HUES64 (cell line): ENCODE measurements at regions not wholly inside any gene's neighbourhood (a gene's known extent, or its start where the extent isn't known, plus 50 kb on each side); places are given as distances from the start of the nearest gene placed in this dataset.

Source experiments
- H3K27ac ChIP-seq: 2 replicates; pipeline ENCODE4 v1.7.0; 2013; ENCODE audit warnings: low read depth, low read length, inconsistent platforms
- H3K27me3 ChIP-seq: 2 replicates; pipeline ENCODE4 v1.6.1; 2013; ENCODE audit warnings: mild to moderate bottlenecking, low read length; ENCODE audit not compliant: insufficient read depth
- H3K36me3 ChIP-seq: 2 replicates; pipeline ENCODE4 v1.6.1; 2013; ENCODE audit warnings: mild to moderate bottlenecking, low read length; ENCODE audit not compliant: insufficient read depth
- H3K4me1 ChIP-seq: 2 replicates; pipeline ENCODE4 v1.6.1; 2013; ENCODE audit warnings: mild to moderate bottlenecking, low read length, moderate library complexity; ENCODE audit not compliant: insufficient read depth
- H3K4me3 ChIP-seq: 2 replicates; pipeline ENCODE4 v1.5.1; 2013; ENCODE audit warnings: mild to moderate bottlenecking, low read length, moderate library complexity
- H3K9ac ChIP-seq: 2 replicates; pipeline ENCODE4 v1.6.1; 2013; ENCODE audit warnings: mild to moderate bottlenecking, low read depth, low read length
- H3K9me3 ChIP-seq: 2 replicates; pipeline ENCODE4 v1.6.1; 2013; ENCODE audit warnings: low read depth, low read length; ENCODE audit not compliant: insufficient read depth
- WGBS: fragments of 150-250, 120-280 bp; methylation state at CpG from one replicate; pipeline ENCODE4 v1.1.7; 2013; ENCODE audit warnings: missing lambda C conversion rate; 5-methylcytosine and 5-hydroxymethylcytosine counted together

GRCh38 chr12:24411948-24412347, 462.5 kb upstream of the SOX5 start:
- Histone ChIP-seq H3K4me3 (no peak overlapping the region), H3K27me3 (no peaks in the 10 kb centered on the region), H3K9ac (no peak overlapping the region), H3K9me3 (no peaks in the 10 kb centered on the region), H3K27ac (no peak overlapping the region), H3K4me1 (0 out of 2 replicates have a peak, but pooled peaks cover 3% of the 10 kb centered on the region), H3K36me3 (no peaks in the 10 kb centered on the region)
- WGBS = over 99% methylated on average over 8 of the region's 8 CpGs

DNA sequence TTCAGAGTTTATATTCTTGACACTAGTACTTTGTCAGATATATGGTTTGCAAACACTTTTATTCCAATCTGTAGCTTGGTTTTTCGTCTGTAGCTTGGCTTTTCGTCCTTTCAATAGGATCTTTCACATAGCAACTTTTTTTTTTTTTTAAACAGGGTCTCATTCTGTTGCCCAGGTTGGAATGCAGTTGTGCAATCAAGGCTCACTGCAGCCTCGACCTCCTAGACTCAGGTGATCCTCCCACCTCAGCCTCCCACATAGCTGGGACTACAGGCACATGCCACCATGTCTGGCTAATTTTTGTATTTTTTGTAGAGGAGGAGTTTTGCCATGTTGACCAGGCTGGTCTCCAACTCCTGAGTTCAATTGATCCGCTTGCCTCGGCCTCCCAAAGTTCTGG, 460.4 kb upstream of the SOX5 start:
- Histone ChIP-seq H3K27me3 (no peaks in the 10 kb centered on the region), H3K9me3 (no peaks in the 10 kb centered on the region), H3K9ac (no peak overlapping the region), H3K4me3 (no peak overlapping the region), H3K36me3 (no peaks in the 10 kb centered on the region), H3K27ac (no peak overlapping the region), H3K4me1 (0 out of 2 replicates have a peak, but pooled peaks cover 3% of the 10 kb centered on the region)
- WGBS = 87% methylated on average over 5 of the region's 5 CpGs

- H3K36me3 ChIP-seq = no peaks in the 10 kb centered on the region
- H3K4me3 ChIP-seq = no peak overlapping the region
These were observed 458.8 kb upstream of the SOX5 start for GRCh38 chr12:24408305-24408704.

DNA sequence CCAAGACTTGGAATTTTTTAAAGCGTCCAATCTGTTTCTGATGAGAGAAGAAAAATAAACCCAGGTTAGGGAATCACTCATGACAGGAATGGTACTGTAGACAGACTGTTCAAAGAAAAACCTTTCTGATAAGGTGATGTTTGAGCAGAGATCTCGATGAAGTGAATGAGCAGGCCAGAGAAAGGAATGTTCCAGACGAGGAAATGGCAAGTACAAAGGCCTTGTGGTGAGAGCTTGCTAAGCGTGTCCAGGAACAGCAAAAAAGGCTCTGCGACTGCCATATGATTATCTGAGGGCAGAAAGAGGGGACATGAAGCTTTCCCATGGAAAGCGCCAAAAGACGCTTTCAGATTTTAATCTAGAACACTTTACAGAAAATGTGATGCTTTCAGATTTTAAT, 458.4 kb upstream of the SOX5 start:
- H3K27me3 ChIP-seq = no peaks in the 10 kb centered on the region
- no peak overlapping the region for H3K9ac ChIP-seq
- no peaks in the 10 kb centered on the region for H3K9me3 ChIP-seq
- no peaks in the 10 kb centered on the region for H3K36me3 ChIP-seq
- 85% methylated on average over 7 of the region's 7 CpGs for WGBS
- H3K27ac ChIP-seq = no peak overlapping the region
- peaks cover 4% of the 10 kb centered on the region for H3K4me1 ChIP-seq
- H3K4me3 ChIP-seq = no peak overlapping the region

More at GRCh38 chr12:24408305-24408704, 458.8 kb upstream of the SOX5 start:
- no peaks in the 10 kb centered on the region for H3K27me3 ChIP-seq
- peaks cover 4% of the 10 kb centered on the region for H3K4me1 ChIP-seq
- H3K27ac ChIP-seq = no peak overlapping the region
- WGBS = 94% methylated on average over 5 of the region's 5 CpGs
- H3K9me3 ChIP-seq = no peaks in the 10 kb centered on the region
- no peak overlapping the region for H3K9ac ChIP-seq

GRCh38 chr12:24404086-24404815, 454.8 kb upstream of the SOX5 start:
- H3K36me3 ChIP-seq = no peaks in the 10 kb centered on the region
- no peak overlapping the region for H3K9ac ChIP-seq
- no peak overlapping the region for H3K4me3 ChIP-seq
- 92% methylated on average over 6 of the region's 6 CpGs for WGBS
- H3K27ac ChIP-seq = no peak overlapping the region
- no peaks in the 10 kb centered on the region for H3K27me3 ChIP-seq
- H3K9me3 ChIP-seq = no peaks in the 10 kb centered on the region
- H3K4me1 ChIP-seq = peaks cover 10% of the 10 kb centered on the region

- Histone ChIP-seq H3K4me3 (no peak overlapping the region), H3K27me3 (no peaks in the 10 kb centered on the region), H3K4me1 (peaks cover 20% of the 10 kb centered on the region), H3K9ac (no peak overlapping the region), H3K9me3 (no peaks in the 10 kb centered on the region), H3K36me3 (no peaks in the 10 kb centered on the region), H3K27ac (no peak overlapping the region)
- WGBS = 79% methylated on average over 1 of the region's 1 CpG
These were observed 451.1 kb upstream of the SOX5 start for GRCh38 chr12:24400533-24400932.

DNA sequence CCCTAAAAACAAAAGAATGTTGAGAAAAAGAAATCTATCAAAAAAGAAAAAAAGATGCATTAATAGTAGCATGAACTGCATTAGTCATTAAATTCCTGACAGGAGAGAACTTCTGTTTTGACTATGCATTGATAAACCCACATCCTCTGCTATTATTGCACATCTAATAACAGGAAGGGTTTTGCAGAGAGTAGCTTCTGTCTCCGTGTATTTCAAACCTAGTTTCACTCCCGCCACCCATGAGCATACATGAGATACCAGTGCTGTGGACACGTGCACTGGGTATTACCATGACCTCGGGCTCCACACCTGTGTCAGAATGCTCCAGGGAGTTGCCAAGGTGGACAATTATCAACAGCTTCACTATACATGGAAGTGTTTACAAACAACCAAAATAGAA, 449.1 kb upstream of the SOX5 start:
- Histone ChIP-seq H3K27ac (no peak overlapping the region), H3K4me3 (no peak overlapping the region), H3K4me1 (peaks cover 16% of the 10 kb centered on the region), H3K9me3 (no peaks in the 10 kb centered on the region), H3K36me3 (no peaks in the 10 kb centered on the region), H3K9ac (no peak overlapping the region), H3K27me3 (no peaks in the 10 kb centered on the region)
- 93% methylated on average over 4 of the region's 4 CpGs for WGBS

GRCh38 chr12:24396224-24396623, 446.8 kb upstream of the SOX5 start:
- no peaks in the 10 kb centered on the region for H3K36me3 ChIP-seq
- H3K27ac ChIP-seq = no peak overlapping the region
- 73% methylated on average over 11 of the region's 11 CpGs for WGBS

DNA sequence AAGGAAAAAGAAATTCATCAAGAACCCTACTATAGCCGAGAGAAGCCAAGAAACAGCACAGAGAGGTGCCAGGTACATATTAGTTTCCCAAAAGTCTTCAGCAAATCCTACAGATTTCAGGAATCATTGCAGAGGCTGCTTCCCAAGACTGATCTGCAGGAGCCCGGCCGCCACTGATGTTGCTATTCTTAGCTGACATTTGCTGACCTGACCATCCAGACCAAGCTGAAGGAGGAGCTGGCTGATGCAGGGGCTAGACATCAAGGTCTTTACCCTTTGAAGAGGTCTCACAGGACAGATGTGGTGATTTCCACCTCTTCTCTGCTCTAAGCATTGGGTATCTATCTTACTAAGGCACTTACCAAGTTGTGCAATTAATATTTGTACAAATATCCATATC, 444.8 kb upstream of the SOX5 start:
- WGBS = 88% methylated on average over 3 of the region's 3 CpGs
- Histone ChIP-seq H3K27me3 (no peaks in the 10 kb centered on the region), H3K9me3 (peaks cover 17% of the 10 kb centered on the region), H3K27ac (no peak overlapping the region), H3K36me3 (no peaks in the 10 kb centered on the region), H3K4me1 (peaks cover 9% of the 10 kb centered on the region), H3K4me3 (no peak overlapping the region), H3K9ac (no peak overlapping the region)

More at GRCh38 chr12:24396224-24396623, 446.8 kb upstream of the SOX5 start:
- Histone ChIP-seq H3K4me3 (no peak overlapping the region), H3K9ac (no peak overlapping the region), H3K4me1 (peaks cover 16% of the 10 kb centered on the region), H3K9me3 (peaks cover 6% of the 10 kb centered on the region; the same call in 1 of the 2 replicates), H3K27me3 (no peaks in the 10 kb centered on the region)

GRCh38 chr12:24393071-24393470, 443.6 kb upstream of the SOX5 start:
- peaks cover 9% of the 10 kb centered on the region for H3K4me1 ChIP-seq
- H3K9me3 ChIP-seq = peaks cover 17% of the 10 kb centered on the region
- H3K27me3 ChIP-seq = no peaks in the 10 kb centered on the region
- H3K36me3 ChIP-seq = no peaks in the 10 kb centered on the region
- no peak overlapping the region for H3K27ac ChIP-seq
- 91% methylated on average over 2 of the region's 2 CpGs for WGBS
- no peak overlapping the region for H3K9ac ChIP-seq
- no peak overlapping the region for H3K4me3 ChIP-seq

GRCh38 chr12:24389394-24389793, 439.9 kb upstream of the SOX5 start:
- Histone ChIP-seq H3K27ac (no peak overlapping the region), H3K9ac (no peak overlapping the region), H3K4me1 (no peaks in the 10 kb centered on the region), H3K9me3 (peaks cover 17% of the 10 kb centered on the region), H3K27me3 (no peaks in the 10 kb centered on the region), H3K36me3 (no peaks in the 10 kb centered on the region), H3K4me3 (no peak overlapping the region)
- WGBS = 94% methylated on average over 1 of the region's 1 CpG

GRCh38 chr12:24387381-24387780, 437.9 kb upstream of the SOX5 start:
- H3K27ac ChIP-seq = no peak overlapping the region
- no peaks in the 10 kb centered on the region for H3K36me3 ChIP-seq
- no peak overlapping the region for H3K4me3 ChIP-seq
- H3K27me3 ChIP-seq = no peaks in the 10 kb centered on the region
- peaks cover 17% of the 10 kb centered on the region for H3K9me3 ChIP-seq
- H3K4me1 ChIP-seq = no peaks in the 10 kb centered on the region
- no peak overlapping the region for H3K9ac ChIP-seq
- WGBS = 97% methylated on average over 2 of the region's 3 CpGs
